Kidney epithelial cell (primary cell): ENCODE measurements at regions not wholly inside any gene's neighbourhood (a gene's known extent, or its start where the extent isn't known, plus 50 kb on each side); places are given as distances from the start of the nearest gene placed in this dataset.

Experiments
- DNase-seq: peaks from one replicate; pipeline ENCODE4 v3.0.0-alpha.2; 2010; ENCODE audit warnings: low read depth
- H3K27me3 ChIP-seq: 2 replicates; pipeline ENCODE4 v1.6.0; 2011; ENCODE audit warnings: low read length; ENCODE audit not compliant: control insufficient read depth, insufficient read depth
- H3K36me3 ChIP-seq: 2 replicates; pipeline ENCODE4 v1.5.1; 2011; ENCODE audit warnings: low read length; ENCODE audit not compliant: control insufficient read depth, insufficient read depth
- H3K4me3 ChIP-seq: 2 replicates; pipeline ENCODE4 v1.5.1; 2011; ENCODE audit warnings: low read depth, mild to moderate bottlenecking, control low read depth, low read length
- CTCF ChIP-seq: IDR thresholded peaks from 2 replicates; pipeline ENCODE4 v1.5.1; 2011; ENCODE audit warnings: mild to moderate bottlenecking, moderate library complexity, low read length, control low read depth, inconsistent platforms; ENCODE audit not compliant: insufficient read depth, poor library complexity, severe bottlenecking

GRCh38 chr13:21805733-21806132, 134.9 kb downstream of the FGF9 start:
- H3K4me3 ChIP-seq: no peak overlapping the region

GRCh38 chr13:21812192-21812626, 141.3 kb downstream of the FGF9 start:
- Histone ChIP-seq H3K36me3 (no peaks in the 10 kb centered on the region), H3K4me3 (no peak overlapping the region), H3K27me3 (peaks cover 2% of the 10 kb centered on the region)
- DNase-seq: peak; percentile 23
- no peak for TF ChIP-seq CTCF

More at GRCh38 chr13:21805733-21806132, 134.9 kb downstream of the FGF9 start:
- TF ChIP-seq CTCF: no peak
- DNase-seq: no peak
- H3K27me3 ChIP-seq: no peaks in the 10 kb centered on the region
- no peaks in the 10 kb centered on the region for H3K36me3 ChIP-seq

GRCh38 chr13:21813110-21813509, 142.2 kb downstream of the FGF9 start:
- Histone ChIP-seq H3K4me3 (no peak overlapping the region), H3K27me3 (peaks cover 2% of the 10 kb centered on the region), H3K36me3 (no peaks in the 10 kb centered on the region)
- no peak for DNase-seq
- TF ChIP-seq CTCF: no peak

- no peak overlapping the region for H3K4me3 ChIP-seq
- DNase-seq: no peak
- TF ChIP-seq CTCF: no peak
- H3K36me3 ChIP-seq: no peaks in the 10 kb centered on the region
- peaks cover 2% of the 10 kb centered on the region for H3K27me3 ChIP-seq
Measured at GRCh38 chr13:21813844-21814243, 143.0 kb downstream of the FGF9 start.

- H3K27me3 ChIP-seq: peaks cover 2% of the 10 kb centered on the region
- no peak for TF ChIP-seq CTCF
- H3K4me3 ChIP-seq: no peak overlapping the region
- no peaks in the 10 kb centered on the region for H3K36me3 ChIP-seq
- no peak for DNase-seq
Measured at GRCh38 chr13:21814604-21815003, 143.7 kb downstream of the FGF9 start.

GRCh38 chr13:21817878-21818277, 147.0 kb downstream of the FGF9 start:
- Histone ChIP-seq H3K27me3 (peaks cover 2% of the 10 kb centered on the region), H3K4me3 (no peak overlapping the region), H3K36me3 (no peaks in the 10 kb centered on the region)
- TF ChIP-seq CTCF: no peak
- DNase-seq: no peak
